ENCODE measurements at regions not wholly inside any gene's neighbourhood (a gene's known extent, or its start where the extent isn't known, plus 50 kb on each side); places are given as distances from the start of the nearest gene placed in this dataset.

- Mint-ChIP-seq H3K4me3 (no peak overlapping the region), H3K27ac (no peak overlapping the region), H3K4me1 (no peaks in the 10 kb centered on the region), H3K27me3 (peaks cover 3% of the 10 kb centered on the region), H3K9me3 (ENCODE audit: insufficient read depth) (no peaks in the 10 kb centered on the region)
- ChIA-PET CTCF (no interaction called here), POLR2A (no interaction called here)
- DNase-seq (no peak), ATAC-seq (ENCODE audit: low read depth) (no peak)
- TF ChIP-seq, protein P1, sequence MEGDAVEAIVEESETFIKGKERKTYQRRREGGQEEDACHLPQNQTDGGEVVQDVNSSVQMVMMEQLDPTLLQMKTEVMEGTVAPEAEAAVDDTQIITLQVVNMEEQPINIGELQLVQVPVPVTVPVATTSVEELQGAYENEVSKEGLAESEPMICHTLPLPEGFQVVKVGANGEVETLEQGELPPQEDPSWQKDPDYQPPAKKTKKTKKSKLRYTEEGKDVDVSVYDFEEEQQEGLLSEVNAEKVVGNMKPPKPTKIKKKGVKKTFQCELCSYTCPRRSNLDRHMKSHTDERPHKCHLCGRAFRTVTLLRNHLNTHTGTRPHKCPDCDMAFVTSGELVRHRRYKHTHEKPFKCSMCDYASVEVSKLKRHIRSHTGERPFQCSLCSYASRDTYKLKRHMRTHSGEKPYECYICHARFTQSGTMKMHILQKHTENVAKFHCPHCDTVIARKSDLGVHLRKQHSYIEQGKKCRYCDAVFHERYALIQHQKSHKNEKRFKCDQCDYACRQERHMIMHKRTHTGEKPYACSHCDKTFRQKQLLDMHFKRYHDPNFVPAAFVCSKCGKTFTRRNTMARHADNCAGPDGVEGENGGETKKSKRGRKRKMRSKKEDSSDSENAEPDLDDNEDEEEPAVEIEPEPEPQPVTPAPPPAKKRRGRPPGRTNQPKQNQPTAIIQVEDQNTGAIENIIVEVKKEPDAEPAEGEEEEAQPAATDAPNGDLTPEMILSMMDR (IDR thresholded peaks at IDR 0.05), result no peak
- TF ChIP-seq EZH2 (IDR thresholded peaks at IDR 0.05; ENCODE audit: borderline replicate concordance, insufficient read depth, low read depth, low read length, poor library complexity, severe bottlenecking), result no peak
- H2AFZ ChIP-seq (ENCODE audit: insufficient read depth, low read depth, low read length, poor library complexity, severe bottlenecking), result no peak overlapping the region
- no peak overlapping the region for H3K4me2 ChIP-seq (replicated peaks; ENCODE audit: low read depth, low read length, poor library complexity, severe bottlenecking)
- no peaks in the 10 kb centered on the region for H3K36me3 ChIP-seq (replicated peaks in 1 of 2; ENCODE audit: control extremely low read depth in 1 of 2, control insufficient read depth in 1 of 2, extremely low read depth in 1 of 2, insufficient read depth in 2 of 2, low read length in 1 of 2)
- no peaks in the 10 kb centered on the region for H3K9me3 ChIP-seq (ENCODE audit: control extremely low read depth in 1 of 3, control insufficient read depth in 2 of 3, insufficient read depth in 1 of 3, low read length in 2 of 3)
- H3K4me3 ChIP-seq (ENCODE audit: control extremely low read depth in 1 of 5, extremely low read depth in 1 of 5, insufficient read depth in 1 of 5, low read depth in 2 of 5, low read length in 4 of 5), result no peak overlapping the region
- 86% methylated on average over 3 of the region's 7 CpGs for WGBS (ENCODE audit: insufficient coverage)
- H3K27ac ChIP-seq (ENCODE audit: low read length in 2 of 2), result no peak overlapping the region
- no peak overlapping the region for H3K9ac ChIP-seq (ENCODE audit: low read length)
- no peaks in the 10 kb centered on the region for H3K79me2 ChIP-seq (ENCODE audit: control insufficient read depth, insufficient read depth, low read length)
- no peaks in the 10 kb centered on the region for H3K27me3 ChIP-seq (replicated peaks in 1 of 4; ENCODE audit: control extremely low read depth in 1 of 4, control insufficient read depth in 3 of 4, insufficient read depth in 4 of 4, low read length in 3 of 4)
- intact Hi-C loops (cut with micrococcal nuclease), result no loop called here
- H3K4me1 ChIP-seq (ENCODE audit: control insufficient read depth in 2 of 2, insufficient read depth in 2 of 2, low read length in 2 of 2), result no peaks in the 10 kb centered on the region
- no peaks in the 10 kb centered on the region for H4K20me1 ChIP-seq (ENCODE audit: control insufficient read depth, insufficient read depth, low read length, poor library complexity, severe bottlenecking)
Observed at GRCh38 chr7:41446606-41447449, 256.1 kb downstream of the INHBA start.

- no peaks in the 10 kb centered on the region for H3K4me1 Mint-ChIP-seq
Observed at GRCh38 chr7:41445946-41446345, 256.9 kb downstream of the INHBA start.

More at GRCh38 chr7:41445946-41446345, 256.9 kb downstream of the INHBA start:
- Mint-ChIP-seq H3K27ac (no peak overlapping the region), H3K9me3 (ENCODE audit: insufficient read depth) (no peaks in the 10 kb centered on the region), H3K27me3 (peaks cover 3% of the 10 kb centered on the region), H3K4me3 (no peak overlapping the region)
- intact Hi-C loops (cut with micrococcal nuclease), result no loop called here
- H3K4me2 ChIP-seq (replicated peaks; ENCODE audit: low read depth, low read length, poor library complexity, severe bottlenecking), result no peak overlapping the region
- H4K20me1 ChIP-seq (ENCODE audit: control insufficient read depth, insufficient read depth, low read length, poor library complexity, severe bottlenecking), result no peaks in the 10 kb centered on the region
- no peaks in the 10 kb centered on the region for H3K36me3 ChIP-seq (replicated peaks in 1 of 2; ENCODE audit: control extremely low read depth in 1 of 2, control insufficient read depth in 1 of 2, extremely low read depth in 1 of 2, insufficient read depth in 2 of 2, low read length in 1 of 2)
- H2AFZ ChIP-seq (ENCODE audit: insufficient read depth, low read depth, low read length, poor library complexity, severe bottlenecking), result no peak overlapping the region
- no peak for ATAC-seq (ENCODE audit: low read depth)
- WGBS (ENCODE audit: insufficient coverage), result 100% methylated on average over 2 of the region's 3 CpGs
- no peak overlapping the region for H3K9ac ChIP-seq (ENCODE audit: low read length)
- no peak overlapping the region for H3K27ac ChIP-seq (ENCODE audit: low read length in 2 of 2)
- no peaks in the 10 kb centered on the region for H3K27me3 ChIP-seq (replicated peaks in 1 of 4; ENCODE audit: control extremely low read depth in 1 of 4, control insufficient read depth in 3 of 4, insufficient read depth in 4 of 4, low read length in 3 of 4)
- POLR2A ChIA-PET, result no interaction called here
- DNase-seq, result no peak
- no peaks in the 10 kb centered on the region for H3K79me2 ChIP-seq (ENCODE audit: control insufficient read depth, insufficient read depth, low read length)
- H3K4me3 ChIP-seq (ENCODE audit: control extremely low read depth in 1 of 5, extremely low read depth in 1 of 5, insufficient read depth in 1 of 5, low read depth in 2 of 5, low read length in 4 of 5), result no peak overlapping the region
- no peak for TF ChIP-seq EZH2 (IDR thresholded peaks at IDR 0.05; ENCODE audit: borderline replicate concordance, insufficient read depth, low read depth, low read length, poor library complexity, severe bottlenecking)
- TF ChIP-seq, protein P1 (IDR thresholded peaks at IDR 0.05), result no peak
- CTCF ChIA-PET, result no interaction called here
- no peaks in the 10 kb centered on the region for H3K4me1 ChIP-seq (ENCODE audit: control insufficient read depth in 2 of 2, insufficient read depth in 2 of 2, low read length in 2 of 2)
- no peaks in the 10 kb centered on the region for H3K9me3 ChIP-seq (ENCODE audit: control extremely low read depth in 1 of 3, control insufficient read depth in 2 of 3, insufficient read depth in 1 of 3, low read length in 2 of 3)
